ENCODE measurements at regions not wholly inside any gene's neighbourhood (a gene's known extent, or its start where the extent isn't known, plus 50 kb on each side); places are given as distances from the start of the nearest gene placed in this dataset.

DNA sequence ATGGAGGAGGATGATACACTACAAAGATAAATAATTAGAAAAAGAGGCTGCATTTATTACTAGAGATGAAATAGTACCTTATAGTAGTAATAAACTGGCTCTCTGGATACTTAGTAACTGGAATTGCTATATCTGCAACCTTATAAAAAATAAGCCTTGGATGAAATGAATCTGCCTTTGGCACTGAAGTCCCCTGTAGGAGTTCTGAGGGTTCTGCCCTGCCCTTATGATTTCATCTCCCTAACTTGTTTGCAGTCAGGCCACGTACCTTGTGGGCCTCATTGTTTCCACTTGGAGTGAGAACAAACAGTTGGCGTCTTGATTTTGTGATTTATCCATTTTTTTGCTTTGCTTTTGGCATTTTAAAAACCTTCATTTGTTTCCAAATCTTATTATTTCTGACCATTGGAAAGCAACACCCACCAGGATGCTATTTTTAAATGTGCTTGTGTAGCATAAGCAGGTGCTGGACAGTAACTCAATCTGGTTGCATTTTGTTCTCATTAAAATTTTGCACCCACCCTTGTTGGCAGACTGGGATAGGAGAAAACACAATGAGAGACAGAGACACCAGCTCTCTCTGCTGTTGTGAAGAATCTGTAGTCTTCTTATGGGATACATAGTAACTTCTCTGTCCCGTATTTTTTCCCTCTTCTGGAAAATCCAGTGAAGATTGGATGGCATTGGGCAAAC is 518.9 kb upstream of the SGCD start:
- no peaks in the 10 kb centered on the region for H3K36me3 ChIP-seq (ENCODE audit: control insufficient read depth, insufficient read depth, low read length)
- WGBS (ENCODE audit: insufficient coverage, low coverage, missing lambda C conversion rate), result 2% methylated on average over 3 of the region's 3 CpGs
- H3K4me3 ChIP-seq, result no peak overlapping the region
- no peaks in the 10 kb centered on the region for H4K20me1 ChIP-seq (replicated peaks; ENCODE audit: control insufficient read depth, insufficient read depth, low read length)
- FAIRE-seq (no peak), DNase-seq (ENCODE audit: extremely low read depth in 1 of 4, low spot score in 3 of 4) (no peak), ATAC-seq (no peak)
- no peaks in the 10 kb centered on the region for H3K4me1 ChIP-seq (replicated peaks in 1 of 2; ENCODE audit: control insufficient read depth in 2 of 2, insufficient read depth in 2 of 2, low read length in 2 of 2)
- POLR2A ChIA-PET, result no interaction called here
- H3K9me3 ChIP-seq (replicated peaks; ENCODE audit: control insufficient read depth, insufficient read depth, low read depth, low read length), result no peaks in the 10 kb centered on the region
- in situ Hi-C loops (cut with MboI) (no loop called here), intact Hi-C loops (cut with micrococcal nuclease) (no loop called here)
- no peak overlapping the region for H2AFZ ChIP-seq (ENCODE audit: low read depth, low read length)
- no peak overlapping the region for H3K27ac ChIP-seq (ENCODE audit: extremely low read depth, low read depth, low read length)
- H3K4me2 ChIP-seq (ENCODE audit: insufficient read depth, low read length), result no peak overlapping the region
- BruUV-seq (replicated peaks), result no TSS peak
- no peak overlapping the region for H3K9ac ChIP-seq (ENCODE audit: insufficient read depth in 1 of 2, low read depth in 2 of 2, low read length in 2 of 2)
- no peaks in the 10 kb centered on the region for H3K27me3 ChIP-seq (ENCODE audit: control insufficient read depth in 2 of 2, insufficient read depth in 2 of 2, low read length in 2 of 2)
- H3K9me1 ChIP-seq (ENCODE audit: control insufficient read depth, insufficient read depth, low read length), result no peaks in the 10 kb centered on the region
- TF ChIP-seq SUPT5H (IDR thresholded peaks at IDR 0.05) (no peak), ZBTB34 (CRISPR knock-in tag; IDR thresholded peaks at IDR 0.05) (no peak), ATF3 (IDR thresholded peaks at IDR 0.05) (no peak), ATF3 (CRISPR knock-in tag; conservative IDR thresholded peaks at IDR 0.05) (no peak), ATF1 (CRISPR knock-in tag; IDR thresholded peaks at IDR 0.05) (no peak), ATF1 (tag; IDR thresholded peaks at IDR 0.05) (no peak), ZNF217 (CRISPR knock-in tag; IDR thresholded peaks at IDR 0.05) (no peak), PHTF2 (CRISPR knock-in tag; IDR thresholded peaks at IDR 0.05) (no peak), KAT7 (CRISPR knock-in tag; IDR thresholded peaks at IDR 0.05; ENCODE audit: borderline replicate concordance) (no peak), GTF2A2 (tag; IDR thresholded peaks at IDR 0.05) (no peak), ZNF707 (CRISPR knock-in tag; conservative IDR thresholded peaks at IDR 0.05) (no peak)
- no peaks in the 10 kb centered on the region for H3K79me2 ChIP-seq (ENCODE audit: control insufficient read depth, insufficient read depth, low read length)
- CTCF ChIA-PET (ENCODE audit: low intra/inter-chr PET ratio), result no interaction called here
